Uterus (tissue), 2 donors: ENCODE measurements at regions not wholly inside any gene's neighbourhood (a gene's known extent, or its start where the extent isn't known, plus 50 kb on each side); places are given as distances from the start of the nearest gene placed in this dataset.

ENCODE experiments used
- POLR2A ChIP-seq, 2 donors: fragments of 450-650 bp; IDR thresholded peaks; one replicate each; pipeline ENCODE4 v1.6.1; 2016; ENCODE audit warnings: antibody characterized with exemption in 2 of 2, mild to moderate bottlenecking in 1 of 2, moderate library complexity in 1 of 2
- TF ChIP-seq, protein P1 (sequence below), 4 experiments: fragments of 200-600 bp in 2 of 4; fragments of 450-650 bp in 2 of 4; sonication (generic) in 2 of 4; IDR thresholded peaks; one replicate each; pipeline ENCODE4 v1.5.1; 2016 to 2019; ENCODE audit warnings: antibody characterized with exemption in 4 of 4, mild to moderate bottlenecking in 2 of 4, moderate library complexity in 1 of 4

DNA sequence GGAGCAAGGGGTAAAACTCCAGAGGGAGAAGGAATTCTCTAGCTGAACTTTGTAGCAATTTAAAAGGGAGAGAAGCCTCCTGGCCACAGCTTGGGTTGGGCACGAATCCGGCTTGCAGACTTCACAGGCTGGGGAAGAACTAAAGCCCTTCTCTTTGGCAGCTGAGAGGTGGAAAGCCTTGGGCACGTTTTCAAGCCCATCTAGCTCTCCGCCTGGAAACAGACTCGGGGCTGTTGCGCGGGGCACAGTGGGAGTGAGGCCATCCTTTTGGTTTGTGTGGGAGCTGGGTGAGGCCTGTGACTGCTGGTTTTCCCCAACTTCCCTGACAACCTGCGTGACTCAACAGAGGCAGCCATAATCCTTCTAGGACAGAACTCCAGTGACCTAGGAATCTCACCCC, 295.7 kb upstream of the ROBO1 start:
- TF ChIP-seq, protein P1, sequence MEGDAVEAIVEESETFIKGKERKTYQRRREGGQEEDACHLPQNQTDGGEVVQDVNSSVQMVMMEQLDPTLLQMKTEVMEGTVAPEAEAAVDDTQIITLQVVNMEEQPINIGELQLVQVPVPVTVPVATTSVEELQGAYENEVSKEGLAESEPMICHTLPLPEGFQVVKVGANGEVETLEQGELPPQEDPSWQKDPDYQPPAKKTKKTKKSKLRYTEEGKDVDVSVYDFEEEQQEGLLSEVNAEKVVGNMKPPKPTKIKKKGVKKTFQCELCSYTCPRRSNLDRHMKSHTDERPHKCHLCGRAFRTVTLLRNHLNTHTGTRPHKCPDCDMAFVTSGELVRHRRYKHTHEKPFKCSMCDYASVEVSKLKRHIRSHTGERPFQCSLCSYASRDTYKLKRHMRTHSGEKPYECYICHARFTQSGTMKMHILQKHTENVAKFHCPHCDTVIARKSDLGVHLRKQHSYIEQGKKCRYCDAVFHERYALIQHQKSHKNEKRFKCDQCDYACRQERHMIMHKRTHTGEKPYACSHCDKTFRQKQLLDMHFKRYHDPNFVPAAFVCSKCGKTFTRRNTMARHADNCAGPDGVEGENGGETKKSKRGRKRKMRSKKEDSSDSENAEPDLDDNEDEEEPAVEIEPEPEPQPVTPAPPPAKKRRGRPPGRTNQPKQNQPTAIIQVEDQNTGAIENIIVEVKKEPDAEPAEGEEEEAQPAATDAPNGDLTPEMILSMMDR (IDR thresholded peaks at IDR 0.05) = no peak
- no peak for TF ChIP-seq POLR2A (IDR thresholded peaks at IDR 0.05)
